LNCaP clone FGC (cell line): ENCODE measurements at regions not wholly inside any gene's neighbourhood (a gene's known extent, or its start where the extent isn't known, plus 50 kb on each side); places are given as distances from the start of the nearest gene placed in this dataset.
"Not testable (repeated sequence)": the region's sequence is repeated elsewhere in the genome, so short reads cannot be mapped to it uniquely, and the experiment has no call there.

Source experiments
- DNase-seq: peaks from one replicate; pipeline ENCODE4 v3.0.0-alpha.2; 2011; ENCODE audit warnings: low read depth
- H3K4me3 ChIP-seq: 2 replicates; pipeline ENCODE4 v1.5.1; 2011; ENCODE audit warnings: mild to moderate bottlenecking, low read depth, low read length, control low read depth
- CTCF ChIP-seq: IDR thresholded peaks from 2 replicates; pipeline ENCODE4 v1.5.1; 2012; ENCODE audit warnings: mild to moderate bottlenecking; ENCODE audit not compliant: control insufficient read depth, insufficient read depth; ENCODE audit errors: extremely low read depth

- peak; percentile 79 for TF ChIP-seq CTCF
- no peak overlapping the region for H3K4me3 ChIP-seq
- peak; percentile 27 for DNase-seq
Measured at GRCh38 chr18:22703883-22704585, 229.1 kb upstream of the RBBP8 start.

- DNase-seq = no peak
- TF ChIP-seq CTCF = no peak
- H3K4me3 ChIP-seq = no peak overlapping the region
Measured at GRCh38 chr18:22704586-22704918, 228.6 kb upstream of the RBBP8 start.

DNA sequence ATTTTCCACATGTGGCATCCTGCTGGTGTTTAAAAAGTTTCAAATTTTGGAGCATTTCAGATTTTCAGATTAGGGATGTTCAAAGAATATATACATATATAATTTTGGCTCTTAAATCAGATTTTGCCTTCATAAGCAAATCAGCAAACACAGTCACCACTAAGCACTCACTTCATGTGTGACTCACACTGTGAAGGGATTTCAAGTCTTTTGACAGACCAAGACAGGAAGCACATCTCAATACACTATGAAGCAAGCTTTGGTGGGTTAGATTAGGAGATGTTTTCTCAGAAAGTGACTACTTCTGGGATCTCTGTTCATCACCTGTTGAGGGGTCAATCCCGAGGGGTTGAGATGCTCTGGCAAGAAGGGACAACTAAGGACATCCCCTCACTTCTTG is 227.8 kb upstream of the RBBP8 start:
- TF ChIP-seq CTCF = no peak
- H3K4me3 ChIP-seq = no peak overlapping the region
- DNase-seq = no peak

DNA sequence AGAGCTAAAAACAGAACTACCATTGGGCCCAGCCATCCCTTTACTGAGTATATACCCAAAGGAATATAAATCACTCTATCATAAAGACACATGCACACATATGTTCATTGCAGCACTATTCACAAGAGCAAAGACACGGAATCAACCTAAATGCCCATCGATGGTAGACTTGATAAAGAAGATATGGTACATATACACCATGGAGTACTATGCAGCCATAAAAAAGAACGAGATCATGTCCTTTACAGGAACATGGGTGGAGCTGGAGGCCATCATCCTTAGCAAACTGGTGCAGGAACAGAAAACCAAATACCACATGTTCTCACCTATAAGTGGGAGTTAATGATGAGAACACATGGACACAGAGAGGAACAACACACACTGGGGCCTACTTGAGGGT is 227.1 kb upstream of the RBBP8 start:
- DNase-seq, H3K4me3 ChIP-seq: not testable (repeated sequence)

DNA sequence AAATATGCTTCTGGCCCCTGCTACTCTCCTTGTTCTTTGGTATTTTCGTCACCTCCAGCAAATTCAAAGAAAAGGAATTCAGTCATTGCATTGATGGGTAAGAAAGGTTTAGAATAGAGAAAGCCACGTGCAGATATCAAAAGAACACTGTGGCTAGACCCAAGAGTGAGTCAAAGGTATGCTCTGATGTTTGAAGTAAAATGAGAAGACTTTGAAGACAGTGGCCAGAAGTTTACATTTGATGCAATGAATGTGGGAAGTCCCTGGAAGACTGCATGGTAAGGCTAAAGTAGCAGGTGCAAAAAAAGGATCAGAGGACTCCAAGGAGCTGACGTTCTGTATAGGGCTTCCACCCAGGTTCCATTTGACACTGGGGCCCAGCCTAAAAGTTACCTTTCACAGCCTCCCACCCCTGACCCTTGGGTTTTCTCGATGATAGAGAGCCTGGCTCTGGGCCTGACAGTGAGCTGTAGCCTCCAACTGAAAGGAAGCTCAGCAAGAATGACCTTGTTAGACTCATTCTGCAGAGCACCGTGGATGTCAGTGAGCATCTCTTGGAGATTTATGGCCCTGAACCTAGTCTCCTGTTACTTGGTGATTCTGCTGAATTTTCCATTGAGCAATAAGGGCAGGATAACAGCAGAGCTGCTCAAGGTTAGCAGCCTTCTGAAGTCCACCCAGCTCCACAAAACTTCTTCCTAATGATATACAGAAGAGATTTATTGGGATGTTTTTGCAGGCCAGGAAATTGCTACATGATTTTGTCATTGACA is 223.7 kb upstream of the RBBP8 start:
- no peak for TF ChIP-seq CTCF
- no peak overlapping the region for H3K4me3 ChIP-seq
- DNase-seq = no peak

GRCh38 chr18:22710673-22711191 is 222.4 kb upstream of the RBBP8 start:
- H3K4me3 ChIP-seq = no peak overlapping the region
- no peak for TF ChIP-seq CTCF
- DNase-seq = no peak

- DNase-seq = no peak
- no peak overlapping the region for H3K4me3 ChIP-seq
- no peak for TF ChIP-seq CTCF
Measured at GRCh38 chr18:22711192-22711685, 221.9 kb upstream of the RBBP8 start.
